Hematopoietic multipotent progenitor cell (in vitro differentiated cells): ENCODE measurements at regions not wholly inside any gene's neighbourhood (a gene's known extent, or its start where the extent isn't known, plus 50 kb on each side); places are given as distances from the start of the nearest gene placed in this dataset.

ENCODE experiments used
- DNase-seq, 3 donors: peaks; one replicate each; pipeline ENCODE4 v3.0.0-alpha.2; 2011 to 2015; ENCODE audit warnings: low read depth in 2 of 3, low spot score in 2 of 3

- no peak for DNase-seq
These were observed 83.8 kb downstream of the MRPL46 start for GRCh38 chr15:88383354-88383753.

- DNase-seq: no peak
These were observed 84.7 kb downstream of the MRPL46 start for GRCh38 chr15:88382482-88382983.

GRCh38 chr15:88378188-88378637 lies 89.0 kb downstream of the MRPL46 start:
- no peak for DNase-seq

GRCh38 chr15:88377509-88377908 lies 89.7 kb downstream of the MRPL46 start:
- DNase-seq: no peak

GRCh38 chr15:88376574-88377174 lies 90.5 kb downstream of the MRPL46 start:
- DNase-seq: no peak

GRCh38 chr15:88375234-88375927 lies 91.8 kb downstream of the MRPL46 start:
- no peak for DNase-seq

- no peak for DNase-seq
These were observed 102.1 kb downstream of the MRPL46 start for GRCh38 chr15:88365124-88365523.

GRCh38 chr15:88348579-88349230 lies 92.2 kb upstream of the NTRK3 start:
- no peak for DNase-seq

GRCh38 chr15:88345962-88346361 lies 89.4 kb upstream of the NTRK3 start:
- no peak for DNase-seq

GRCh38 chr15:88344786-88345185 lies 88.2 kb upstream of the NTRK3 start:
- DNase-seq: no peak

- no peak for DNase-seq
These were observed 86.1 kb upstream of the NTRK3 start for GRCh38 chr15:88342666-88343065.

GRCh38 chr15:88341653-88342052 lies 85.1 kb upstream of the NTRK3 start:
- DNase-seq: no peak

GRCh38 chr15:88341006-88341405 lies 84.5 kb upstream of the NTRK3 start:
- no peak for DNase-seq

GRCh38 chr15:88337993-88338392 lies 81.5 kb upstream of the NTRK3 start:
- no peak for DNase-seq

GRCh38 chr15:88335074-88335473 lies 78.5 kb upstream of the NTRK3 start:
- DNase-seq: no peak

GRCh38 chr15:88334436-88334835 lies 77.9 kb upstream of the NTRK3 start:
- no peak for DNase-seq

GRCh38 chr15:88331291-88331690 lies 74.8 kb upstream of the NTRK3 start:
- peak in 2 of 3 donors; percentile 18 to 39 for DNase-seq

GRCh38 chr15:88326924-88327323 lies 70.4 kb upstream of the NTRK3 start:
- no peak for DNase-seq

- no peak for DNase-seq
These were observed 68.2 kb upstream of the NTRK3 start for GRCh38 chr15:88324741-88325065.

- DNase-seq: no peak
These were observed 67.6 kb upstream of the NTRK3 start for GRCh38 chr15:88323976-88324740.

- DNase-seq: no peak
These were observed 66.9 kb upstream of the NTRK3 start for GRCh38 chr15:88323468-88323867.
